Effector CD8-positive, alpha-beta T cell (primary cell): ENCODE measurements at regions not wholly inside any gene's neighbourhood (a gene's known extent, or its start where the extent isn't known, plus 50 kb on each side); places are given as distances from the start of the nearest gene placed in this dataset.
"Not testable (repeated sequence)": the region's sequence is repeated elsewhere in the genome, so short reads cannot be mapped to it uniquely, and the experiment has no call there.

Source experiments
- DNase-seq: peaks from one replicate; lab custom pipeline; 2025; lab: John Stamatoyannopoulos, UW

GRCh38 chr5:82551840-82552385, 273.8 kb upstream of the RPS23 start:
- no peak for DNase-seq

- DNase-seq: no peak
Observed at GRCh38 chr5:82551192-82551591, 273.0 kb upstream of the RPS23 start.

GRCh38 chr5:82549263-82549662, 271.1 kb upstream of the RPS23 start:
- DNase-seq: no peak

- no peak for DNase-seq
Observed at GRCh38 chr5:82544004-82544403, 265.9 kb upstream of the RPS23 start.

GRCh38 chr5:82540301-82540700, 262.1 kb upstream of the RPS23 start:
- DNase-seq: no peak

GRCh38 chr5:82538339-82539034, 260.3 kb upstream of the RPS23 start:
- no peak for DNase-seq

- no peak for DNase-seq
Observed at GRCh38 chr5:82537687-82538306, 259.6 kb upstream of the RPS23 start.

- no peak for DNase-seq
Observed at GRCh38 chr5:82534986-82535385, 256.8 kb upstream of the RPS23 start.

- not testable (repeated sequence) for DNase-seq
Observed at GRCh38 chr5:82532075-82532474, 253.9 kb upstream of the RPS23 start.

GRCh38 chr5:82526540-82526939, 248.4 kb upstream of the RPS23 start:
- DNase-seq: no peak

GRCh38 chr5:82525626-82526025, 247.5 kb upstream of the RPS23 start:
- no peak for DNase-seq

GRCh38 chr5:82523633-82524032, 245.5 kb upstream of the RPS23 start:
- no peak for DNase-seq

- no peak for DNase-seq
Observed at GRCh38 chr5:82522897-82523296, 244.7 kb upstream of the RPS23 start.

GRCh38 chr5:82521431-82522051, 243.4 kb upstream of the RPS23 start:
- DNase-seq: no peak

- no peak for DNase-seq
Observed at GRCh38 chr5:82519558-82519957, 241.4 kb upstream of the RPS23 start.

GRCh38 chr5:82517544-82518075, 239.5 kb upstream of the RPS23 start:
- DNase-seq: no peak

- no peak for DNase-seq
Observed at GRCh38 chr5:82513738-82514137, 235.6 kb upstream of the RPS23 start.

- no peak for DNase-seq
Observed at GRCh38 chr5:82512025-82512424, 233.9 kb upstream of the RPS23 start.

- no peak for DNase-seq
Observed at GRCh38 chr5:82511134-82511533, 233.0 kb upstream of the RPS23 start.

- DNase-seq: no peak
Observed at GRCh38 chr5:82509762-82510161, 231.6 kb upstream of the RPS23 start.

GRCh38 chr5:82506390-82506789, 228.2 kb upstream of the RPS23 start:
- not testable (repeated sequence) for DNase-seq

- no peak for DNase-seq
Observed at GRCh38 chr5:82499725-82500244, 221.6 kb upstream of the RPS23 start.

- DNase-seq: no peak
Observed at GRCh38 chr5:82497242-82497641, 219.1 kb upstream of the RPS23 start.
